ENCODE measurements at regions not wholly inside any gene's neighbourhood (a gene's known extent, or its start where the extent isn't known, plus 50 kb on each side); places are given as distances from the start of the nearest gene placed in this dataset.

- no peaks in the 10 kb centered on the region for H3K9me1 ChIP-seq (replicated peaks; ENCODE audit: control insufficient read depth, extremely low read depth, insufficient read depth, low read length)
- no peak overlapping the region for H2AFZ ChIP-seq (ENCODE audit: low read depth, low read length)
- H3K9me3 ChIP-seq (replicated peaks; ENCODE audit: control insufficient read depth, insufficient read depth, low read length) = no peaks in the 10 kb centered on the region
- ChIA-PET POLR2A (no interaction called here), CTCF (interaction anchor here (1.1 to 3.9 kb wide), 3 partner anchors 14 to 576 kb away, joined by 3 to 14 read pairs (median 3); no protein-coding TSS in a partner anchor)
- H3K79me2 ChIP-seq (ENCODE audit: control insufficient read depth, insufficient read depth, low read length) = no peaks in the 10 kb centered on the region
- peaks cover 0 to 2% of the 10 kb centered on the region in 2 experiments for H3K36me3 ChIP-seq (ENCODE audit: control insufficient read depth in 2 of 2, extremely low read depth in 1 of 2, insufficient read depth in 2 of 2, low read length in 2 of 2)
- H3K4me2 ChIP-seq (ENCODE audit: insufficient read depth, low read length) = no peak overlapping the region
- BruUV-seq (replicated peaks) = no TSS peak
- H4K20me1 ChIP-seq (replicated peaks; ENCODE audit: control insufficient read depth, extremely low read depth, insufficient read depth, low read length) = no peaks in the 10 kb centered on the region
- H3K27me3 ChIP-seq (ENCODE audit: control insufficient read depth in 2 of 2, insufficient read depth in 2 of 2, low read length in 2 of 2) = no peaks in the 10 kb centered on the region
- H3K9ac ChIP-seq (replicated peaks; ENCODE audit: extremely low read depth, insufficient read depth, low read length) = no peak overlapping the region
- dilution Hi-C loops (cut with MboI; ENCODE audit: extremely low pct_ligation_motif_present, low sequenced_read_pairs) (no loop called here), intact Hi-C loops (cut with micrococcal nuclease) (no loop called here)
- H3K4me3 ChIP-seq (replicated peaks in 1 of 3; ENCODE audit: insufficient read depth in 1 of 3, low read depth in 1 of 3, low read length in 3 of 3) = no peak overlapping the region
- H3K27ac ChIP-seq (ENCODE audit: insufficient read depth, low read depth, low read length) = no peak overlapping the region
- FAIRE-seq (no peak), DNase-seq (ENCODE audit: low read depth, low spot score) (no peak)
- no peak for TF ChIP-seq JUN (IDR thresholded peaks at IDR 0.05; ENCODE audit: borderline replicate concordance, insufficient read depth, insufficient read length, low read depth)
- no peak for TF ChIP-seq EZH2 (IDR thresholded peaks at IDR 0.05; ENCODE audit: borderline replicate concordance, low read depth, low read length, severe bottlenecking)
- TF ChIP-seq, protein P1, sequence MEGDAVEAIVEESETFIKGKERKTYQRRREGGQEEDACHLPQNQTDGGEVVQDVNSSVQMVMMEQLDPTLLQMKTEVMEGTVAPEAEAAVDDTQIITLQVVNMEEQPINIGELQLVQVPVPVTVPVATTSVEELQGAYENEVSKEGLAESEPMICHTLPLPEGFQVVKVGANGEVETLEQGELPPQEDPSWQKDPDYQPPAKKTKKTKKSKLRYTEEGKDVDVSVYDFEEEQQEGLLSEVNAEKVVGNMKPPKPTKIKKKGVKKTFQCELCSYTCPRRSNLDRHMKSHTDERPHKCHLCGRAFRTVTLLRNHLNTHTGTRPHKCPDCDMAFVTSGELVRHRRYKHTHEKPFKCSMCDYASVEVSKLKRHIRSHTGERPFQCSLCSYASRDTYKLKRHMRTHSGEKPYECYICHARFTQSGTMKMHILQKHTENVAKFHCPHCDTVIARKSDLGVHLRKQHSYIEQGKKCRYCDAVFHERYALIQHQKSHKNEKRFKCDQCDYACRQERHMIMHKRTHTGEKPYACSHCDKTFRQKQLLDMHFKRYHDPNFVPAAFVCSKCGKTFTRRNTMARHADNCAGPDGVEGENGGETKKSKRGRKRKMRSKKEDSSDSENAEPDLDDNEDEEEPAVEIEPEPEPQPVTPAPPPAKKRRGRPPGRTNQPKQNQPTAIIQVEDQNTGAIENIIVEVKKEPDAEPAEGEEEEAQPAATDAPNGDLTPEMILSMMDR (IDR thresholded peaks at IDR 0.05; ENCODE audit: extremely low read depth in 1 of 2, insufficient read depth in 1 of 2, low read depth in 1 of 2, low read length in 2 of 2) = no peak
- TF ChIP-seq FOS (IDR thresholded peaks at IDR 0.05; ENCODE audit: borderline replicate concordance, insufficient read depth, low read length) = no peak
- no peak for TF ChIP-seq POLR2AphosphoS5 (IDR thresholded peaks at IDR 0.05; ENCODE audit: insufficient read depth, low read depth, low read length)
- no peaks in the 10 kb centered on the region for H3K4me1 ChIP-seq (ENCODE audit: control insufficient read depth, extremely low read depth, insufficient read depth, low read length)
Observed at GRCh38 chr14:71714225-71714624, 218.0 kb upstream of the RGS6 start.
